ENCODE measurements at regions not wholly inside any gene's neighbourhood (a gene's known extent, or its start where the extent isn't known, plus 50 kb on each side); places are given as distances from the start of the nearest gene placed in this dataset.

GRCh38 chr11:110377434-110377833, 52.3 kb upstream of the FDX1 start:
- Histone ChIP-seq H3K27ac (ENCODE audit: low read depth) (no peak overlapping the region), H3K4me3 (no peak overlapping the region), H3F3A (replicated peaks; ENCODE audit: low read depth) (no peaks in the 10 kb centered on the region), H4K20me1 (replicated peaks; ENCODE audit: insufficient read depth) (no peaks in the 10 kb centered on the region), H2AFZ (no peak overlapping the region), H3K4me1 (ENCODE audit: insufficient read depth) (no peaks in the 10 kb centered on the region), H3K27me3 (ENCODE audit: insufficient read depth) (no peaks in the 10 kb centered on the region), H3K36me3 (ENCODE audit: insufficient read depth) (no peaks in the 10 kb centered on the region), H3K79me2 (replicated peaks; ENCODE audit: insufficient read depth) (no peaks in the 10 kb centered on the region), H3K9me2 (ENCODE audit: insufficient read depth) (no peaks in the 10 kb centered on the region), H3K4me2 (no peak overlapping the region)
- Mint-ChIP-seq H3K27ac (no peak overlapping the region), H3K27me3 (ENCODE audit: insufficient read depth, low read depth, poor library complexity) (peaks cover 2% of the 10 kb centered on the region), H3K9me3 (no peaks in the 10 kb centered on the region), H3K36me3 (ENCODE audit: low read depth) (no peaks in the 10 kb centered on the region), H3K4me1 (peaks cover 6% of the 10 kb centered on the region; the same call in 2 of the 3 replicates), H3K4me3 (no peak overlapping the region)
- TF ChIP-seq STAT1 (IDR thresholded peaks at IDR 0.05; ENCODE audit: unreplicated experiment) (no peak), CTCF (conservative IDR thresholded peaks at IDR 0.05; ENCODE audit: low read depth in 2 of 2) (no peak), ZNF331 (CRISPR knock-in tag; IDR thresholded peaks at IDR 0.05; ENCODE audit: low read depth) (no peak)
- no peak for ATAC-seq
- DNase-seq (ENCODE audit: low spot score) = no peak

GRCh38 chr11:110379261-110379660, 50.5 kb upstream of the FDX1 start:
- H3K27ac Mint-ChIP-seq = no peak overlapping the region
- Histone ChIP-seq H3K4me3 (no peak overlapping the region), H3K79me2 (replicated peaks; ENCODE audit: insufficient read depth) (no peaks in the 10 kb centered on the region), H3F3A (replicated peaks; ENCODE audit: low read depth) (no peaks in the 10 kb centered on the region), H3K27ac (ENCODE audit: low read depth) (no peak overlapping the region), H4K20me1 (replicated peaks; ENCODE audit: insufficient read depth) (no peaks in the 10 kb centered on the region), H3K9me2 (ENCODE audit: insufficient read depth) (no peaks in the 10 kb centered on the region), H3K27me3 (ENCODE audit: insufficient read depth) (no peaks in the 10 kb centered on the region), H3K36me3 (ENCODE audit: insufficient read depth) (no peaks in the 10 kb centered on the region), H3K4me2 (no peak overlapping the region), H3K4me1 (ENCODE audit: insufficient read depth) (no peaks in the 10 kb centered on the region), H2AFZ (no peak overlapping the region)
- no peaks in the 10 kb centered on the region for H3K27me3 Mint-ChIP-seq (ENCODE audit: insufficient read depth, low read depth, poor library complexity)
- 0 out of 3 replicates have a peak, but pooled peaks cover 3% of the 10 kb centered on the region for H3K9me3 Mint-ChIP-seq
- no peak overlapping the region for H3K4me3 Mint-ChIP-seq
- DNase-seq (ENCODE audit: low spot score) (no peak), ATAC-seq (no peak)
- H3K36me3 Mint-ChIP-seq (ENCODE audit: low read depth) = no peaks in the 10 kb centered on the region
- H3K4me1 Mint-ChIP-seq = peaks cover 6% of the 10 kb centered on the region; the same call in 2 of the 3 replicates
- TF ChIP-seq EZH2phosphoT487 (IDR thresholded peaks at IDR 0.05; ENCODE audit: unreplicated experiment) (no peak), ZNF114 (CRISPR knock-in tag; IDR thresholded peaks at IDR 0.05) (no peak), ETS1 (IDR thresholded peaks at IDR 0.05) (no peak), POLR2AphosphoS5 (IDR thresholded peaks at IDR 0.05; ENCODE audit: low read depth) (no peak), NANOG (IDR thresholded peaks at IDR 0.05; ENCODE audit: borderline replicate concordance) (no peak), ZNF331 (CRISPR knock-in tag; IDR thresholded peaks at IDR 0.05; ENCODE audit: low read depth) (no peak), REST (IDR thresholded peaks at IDR 0.05; ENCODE audit: unreplicated experiment) (no peak), STAT1 (IDR thresholded peaks at IDR 0.05; ENCODE audit: unreplicated experiment) (no peak), ZNF462 (CRISPR knock-in tag; IDR thresholded peaks at IDR 0.05) (no peak)
